ENCODE measurements at regions not wholly inside any gene's neighbourhood (a gene's known extent, or its start where the extent isn't known, plus 50 kb on each side); places are given as distances from the start of the nearest gene placed in this dataset.
A peak's percentile ranks its signal among the peaks of the same experiment; 100 is the strongest.

- peaks cover 5% of the 10 kb centered on the region for H3K36me3 Mint-ChIP-seq (ENCODE audit: low read depth)
- peak overlapping the region; percentile 53 for H3K4me3 Mint-ChIP-seq
- ATAC-seq (replicated peaks), result peak; percentile 34
- peak overlapping the region; percentile 80 for H3K27ac Mint-ChIP-seq
- H3K4me1 Mint-ChIP-seq, result peaks cover 41% of the 10 kb centered on the region
- H3K9me3 Mint-ChIP-seq, result no peaks in the 10 kb centered on the region
- no peaks in the 10 kb centered on the region for H3K27me3 Mint-ChIP-seq
Measured at GRCh38 chr2:9764153-9764778, 79.0 kb upstream of the TAF1B start.

GRCh38 chr2:9765611-9766531, 77.4 kb upstream of the TAF1B start:
- Mint-ChIP-seq H3K36me3 (ENCODE audit: low read depth) (peaks cover 5% of the 10 kb centered on the region), H3K9me3 (no peaks in the 10 kb centered on the region), H3K4me1 (peaks cover 38% of the 10 kb centered on the region), H3K27me3 (no peaks in the 10 kb centered on the region), H3K4me3 (no peak overlapping the region), H3K27ac (peak overlapping the region; percentile 52)
- no peak for ATAC-seq (replicated peaks)

DNA sequence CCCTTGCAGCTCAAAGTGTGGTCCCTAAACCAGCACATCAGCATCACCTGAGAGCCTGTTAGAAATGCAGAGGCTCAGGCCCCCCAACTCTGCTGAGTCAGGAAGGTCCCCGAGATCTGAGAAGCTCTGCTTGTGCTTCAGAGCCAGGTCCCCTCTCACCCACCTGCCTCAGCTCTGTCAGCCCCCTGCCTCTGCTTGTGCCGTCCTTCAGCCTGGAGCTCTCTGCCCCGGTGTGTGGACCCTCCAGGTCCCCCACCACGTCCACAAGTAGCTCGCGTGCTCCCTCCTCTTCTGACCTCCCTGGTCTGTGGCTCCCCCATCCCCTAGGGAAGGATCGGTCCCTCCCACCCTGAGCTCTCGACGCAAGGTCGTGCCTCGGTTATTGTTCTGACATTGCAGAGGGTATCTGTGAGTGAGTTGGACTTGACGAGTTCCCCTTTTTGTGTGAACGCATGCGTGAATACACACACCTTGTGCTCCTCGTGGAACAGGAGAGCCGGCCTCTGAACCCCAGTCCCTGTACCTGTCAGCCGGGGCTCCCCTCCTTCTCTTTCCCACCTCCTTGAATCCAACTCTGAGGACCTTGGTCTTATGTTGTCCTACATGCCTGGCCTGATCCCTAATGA, 75.5 kb upstream of the TAF1B start:
- Mint-ChIP-seq H3K4me1 (peaks cover 35% of the 10 kb centered on the region), H3K36me3 (ENCODE audit: low read depth) (peaks cover 5% of the 10 kb centered on the region), H3K4me3 (no peak overlapping the region), H3K27ac (peak overlapping the region; percentile 86), H3K9me3 (no peaks in the 10 kb centered on the region), H3K27me3 (no peaks in the 10 kb centered on the region)
- no peak for ATAC-seq (replicated peaks)

GRCh38 chr2:9768388-9768787, 74.9 kb upstream of the TAF1B start:
- H3K4me3 Mint-ChIP-seq, result no peak overlapping the region
- H3K36me3 Mint-ChIP-seq (ENCODE audit: low read depth), result peaks cover 5% of the 10 kb centered on the region
- H3K4me1 Mint-ChIP-seq, result peaks cover 33% of the 10 kb centered on the region
- ATAC-seq (replicated peaks), result no peak
- H3K27ac Mint-ChIP-seq, result peak overlapping the region; percentile 86
- no peaks in the 10 kb centered on the region for H3K27me3 Mint-ChIP-seq
- no peaks in the 10 kb centered on the region for H3K9me3 Mint-ChIP-seq

- Mint-ChIP-seq H3K36me3 (ENCODE audit: low read depth) (no peaks in the 10 kb centered on the region), H3K27ac (peak overlapping the region; percentile 86), H3K4me1 (peaks cover 24% of the 10 kb centered on the region), H3K4me3 (peak overlapping the region; percentile 62), H3K27me3 (no peaks in the 10 kb centered on the region), H3K9me3 (no peaks in the 10 kb centered on the region)
- peak; percentile 76 for ATAC-seq (replicated peaks)
Measured at GRCh38 chr2:9769171-9770005, 73.9 kb upstream of the TAF1B start.

DNA sequence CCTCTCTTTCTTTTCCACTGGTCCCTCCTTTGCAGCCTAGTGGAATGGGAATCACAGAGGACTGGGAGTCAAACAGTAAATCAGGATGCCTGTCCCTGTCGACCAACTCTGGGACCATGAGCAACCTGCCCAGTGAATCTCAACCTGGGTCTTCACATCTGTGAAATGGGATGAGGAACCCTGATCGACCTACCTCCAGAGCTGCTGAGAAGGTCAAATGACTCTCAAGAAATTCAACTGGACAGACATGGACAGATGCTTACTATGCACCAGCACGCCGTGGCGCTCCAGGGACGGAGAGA, 73.3 kb upstream of the TAF1B start:
- Mint-ChIP-seq H3K27ac (peak overlapping the region; percentile 86), H3K4me1 (peaks cover 18% of the 10 kb centered on the region), H3K9me3 (no peaks in the 10 kb centered on the region), H3K36me3 (ENCODE audit: low read depth) (no peaks in the 10 kb centered on the region), H3K27me3 (no peaks in the 10 kb centered on the region), H3K4me3 (peak overlapping the region; percentile 62)
- no peak for ATAC-seq (replicated peaks)

DNA sequence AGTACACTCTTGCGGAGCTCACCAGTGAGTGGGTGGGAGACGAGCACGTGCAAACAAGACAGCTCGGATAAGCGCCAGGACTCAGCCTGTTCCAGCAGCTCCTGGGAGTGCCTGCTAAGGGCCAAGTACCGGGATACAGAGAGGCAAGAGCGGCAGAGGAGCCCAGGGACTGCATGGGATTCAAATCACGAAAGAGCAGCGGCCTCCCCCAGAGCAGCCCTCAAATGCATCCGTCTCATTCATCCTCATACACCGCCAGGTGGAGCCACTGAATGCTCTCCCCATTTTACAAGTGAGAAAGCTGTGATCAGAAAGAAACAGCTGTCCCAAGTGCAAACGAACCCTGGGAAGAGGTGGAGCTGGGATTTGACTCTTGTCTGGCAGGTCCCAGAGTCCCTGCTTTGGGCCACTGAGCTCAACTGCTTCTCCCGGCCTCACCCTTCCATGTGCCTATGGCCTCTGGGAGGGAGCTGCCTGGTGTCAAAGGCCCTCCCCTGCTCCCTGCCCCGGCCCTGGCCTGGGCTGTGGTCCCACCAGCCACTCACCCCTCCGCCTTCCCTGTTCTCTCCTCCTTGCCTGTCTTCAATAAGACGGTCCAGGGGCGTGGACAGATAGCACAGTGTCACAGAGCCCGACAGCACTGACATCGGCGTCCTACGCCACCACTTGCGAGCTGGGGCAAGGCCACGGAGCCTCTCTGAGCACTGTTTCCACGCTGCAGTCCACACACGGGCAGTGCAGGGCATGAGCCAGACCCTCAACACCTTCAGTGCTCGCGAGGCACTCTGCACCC, 72.8 kb upstream of the TAF1B start:
- peak overlapping the region; percentile 86 for H3K27ac Mint-ChIP-seq
- no peaks in the 10 kb centered on the region for H3K27me3 Mint-ChIP-seq
- peak overlapping the region; percentile 62 for H3K4me3 Mint-ChIP-seq
- H3K36me3 Mint-ChIP-seq (ENCODE audit: low read depth), result no peaks in the 10 kb centered on the region
- H3K4me1 Mint-ChIP-seq, result peaks cover 15% of the 10 kb centered on the region
- no peaks in the 10 kb centered on the region for H3K9me3 Mint-ChIP-seq
- ATAC-seq (replicated peaks), result peak; percentile 59

- Mint-ChIP-seq H3K27me3 (no peaks in the 10 kb centered on the region), H3K4me1 (peaks cover 15% of the 10 kb centered on the region), H3K36me3 (ENCODE audit: low read depth) (no peaks in the 10 kb centered on the region), H3K27ac (peak overlapping the region; percentile 68), H3K4me3 (no peak overlapping the region), H3K9me3 (no peaks in the 10 kb centered on the region)
- no peak for ATAC-seq (replicated peaks)
Measured at GRCh38 chr2:9771101-9771449, 72.2 kb upstream of the TAF1B start.

GRCh38 chr2:9771481-9772017, 71.7 kb upstream of the TAF1B start:
- Mint-ChIP-seq H3K36me3 (ENCODE audit: low read depth) (no peaks in the 10 kb centered on the region), H3K4me1 (peaks cover 18% of the 10 kb centered on the region), H3K27me3 (no peaks in the 10 kb centered on the region), H3K9me3 (no peaks in the 10 kb centered on the region), H3K4me3 (no peak overlapping the region), H3K27ac (peak overlapping the region; percentile 43)
- no peak for ATAC-seq (replicated peaks)

DNA sequence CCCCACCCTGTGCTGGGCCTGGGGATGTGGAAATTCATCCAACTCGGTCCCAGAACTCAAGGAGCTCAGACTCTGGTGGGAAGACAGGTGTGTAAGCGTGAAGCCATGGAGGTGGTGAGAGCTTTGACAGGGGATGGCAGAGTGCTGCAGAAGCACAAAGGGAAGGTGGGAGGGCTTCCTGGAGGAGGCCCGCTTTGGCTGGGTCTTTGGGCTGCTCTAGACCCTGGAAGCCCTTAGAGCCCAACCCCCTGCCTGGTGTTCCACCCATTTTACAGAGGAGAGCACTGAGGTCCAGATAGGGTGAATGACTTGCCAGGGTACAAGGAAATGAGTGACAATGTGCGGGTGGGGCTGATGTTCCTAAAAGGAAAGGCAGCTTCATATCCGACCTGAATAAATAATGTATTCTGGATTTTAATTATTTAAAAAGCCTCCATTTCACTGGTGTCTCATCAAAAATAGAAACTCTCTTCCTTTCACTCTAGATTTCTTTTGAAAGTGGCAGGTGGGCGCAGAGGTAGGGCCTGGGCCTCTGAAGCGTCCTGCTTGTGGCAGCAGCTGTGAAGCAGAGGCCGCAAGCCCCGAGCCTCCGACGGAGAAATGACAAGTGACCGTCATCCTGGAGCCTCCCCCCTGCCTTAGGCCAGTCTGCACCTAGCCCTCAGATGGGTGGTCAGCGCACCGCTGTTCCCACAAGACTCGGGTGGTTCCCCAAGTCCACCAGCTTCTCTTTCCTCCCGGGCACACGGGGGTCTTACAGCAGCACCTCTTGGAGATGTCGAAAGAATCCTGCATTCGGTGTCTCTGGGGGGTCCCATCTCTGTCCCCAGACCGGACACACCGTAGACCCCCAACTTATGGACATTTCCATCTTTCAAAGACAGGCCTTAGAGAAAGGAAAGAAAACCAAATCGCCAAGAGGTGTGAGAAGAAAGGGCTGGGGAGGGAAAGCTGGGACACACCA, 71.0 kb upstream of the TAF1B start:
- no peak overlapping the region for H3K4me3 Mint-ChIP-seq
- ATAC-seq (replicated peaks), result no peak
- no peaks in the 10 kb centered on the region for H3K27me3 Mint-ChIP-seq
- no peaks in the 10 kb centered on the region for H3K36me3 Mint-ChIP-seq (ENCODE audit: low read depth)
- peaks cover 19% of the 10 kb centered on the region for H3K4me1 Mint-ChIP-seq
- no peaks in the 10 kb centered on the region for H3K9me3 Mint-ChIP-seq
- peak overlapping the region; percentile 43 for H3K27ac Mint-ChIP-seq

GRCh38 chr2:9772999-9773902, 70.0 kb upstream of the TAF1B start:
- Mint-ChIP-seq H3K27ac (no peak overlapping the region), H3K9me3 (no peaks in the 10 kb centered on the region), H3K4me3 (no peak overlapping the region), H3K27me3 (no peaks in the 10 kb centered on the region), H3K4me1 (peaks cover 24% of the 10 kb centered on the region), H3K36me3 (ENCODE audit: low read depth) (no peaks in the 10 kb centered on the region)
- ATAC-seq (replicated peaks), result no peak

DNA sequence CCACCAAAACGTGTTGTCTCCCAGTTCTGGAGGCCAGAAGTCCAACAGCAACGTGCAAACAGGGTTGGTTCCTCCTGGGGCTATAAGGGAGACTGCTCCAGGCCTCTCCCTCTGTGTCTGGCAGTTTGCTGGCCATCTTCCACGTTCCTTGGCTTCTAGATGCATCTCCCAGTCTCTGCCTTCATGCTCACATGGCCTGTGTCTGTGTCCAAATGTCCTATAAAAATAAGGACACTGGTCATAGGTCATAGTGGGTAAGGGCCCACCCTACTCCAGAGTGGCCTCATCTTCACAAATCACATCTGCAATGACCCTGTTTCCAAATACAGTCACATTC, 69.4 kb upstream of the TAF1B start:
- Mint-ChIP-seq H3K4me1 (peaks cover 28% of the 10 kb centered on the region), H3K4me3 (no peak overlapping the region), H3K9me3 (no peaks in the 10 kb centered on the region), H3K27me3 (no peaks in the 10 kb centered on the region), H3K36me3 (ENCODE audit: low read depth) (no peaks in the 10 kb centered on the region), H3K27ac (no peak overlapping the region)
- ATAC-seq (replicated peaks), result no peak
